NCI-H2171 treated with DMSO at 0.1 percent for 48 hours (cell line): ENCODE measurements at regions not wholly inside any gene's neighbourhood (a gene's known extent, or its start where the extent isn't known, plus 50 kb on each side); places are given as distances from the start of the nearest gene placed in this dataset.
"Not testable (repeated sequence)": the region's sequence is repeated elsewhere in the genome, so short reads cannot be mapped to it uniquely, and the experiment has no call there.

Source experiments
- DNase-seq: peaks from one replicate; lab custom pipeline; 2025; lab: John Stamatoyannopoulos, UW

GRCh38 chr11:67940440-67940839 is 63.5 kb downstream of the UNC93B1 start:
- not testable (repeated sequence) for DNase-seq

GRCh38 chr11:67938964-67939363 is 64.9 kb downstream of the UNC93B1 start:
- DNase-seq = not testable (repeated sequence)

- not testable (repeated sequence) for DNase-seq
These were observed 65.5 kb downstream of the UNC93B1 start for GRCh38 chr11:67938371-67938770.

GRCh38 chr11:67923565-67923964 is 80.3 kb downstream of the UNC93B1 start:
- not testable (repeated sequence) for DNase-seq

GRCh38 chr11:67920546-67920945 is 83.4 kb downstream of the UNC93B1 start:
- not testable (repeated sequence) for DNase-seq

- not testable (repeated sequence) for DNase-seq
These were observed 91.7 kb downstream of the UNC93B1 start for GRCh38 chr11:67912184-67912583.

- DNase-seq = not testable (repeated sequence)
These were observed 92.7 kb downstream of the UNC93B1 start for GRCh38 chr11:67911211-67911610.

- DNase-seq = not testable (repeated sequence)
These were observed 93.1 kb downstream of the UNC93B1 start for GRCh38 chr11:67910803-67911202.

GRCh38 chr11:67906969-67907368 is 96.9 kb downstream of the UNC93B1 start:
- not testable (repeated sequence) for DNase-seq

- DNase-seq = not testable (repeated sequence)
These were observed 104.4 kb downstream of the UNC93B1 start for GRCh38 chr11:67899462-67899861.

GRCh38 chr11:67893487-67893886 is 110.4 kb downstream of the UNC93B1 start:
- DNase-seq = not testable (repeated sequence)

- DNase-seq = not testable (repeated sequence)
These were observed 114.3 kb downstream of the UNC93B1 start for GRCh38 chr11:67889646-67890045.

- DNase-seq = not testable (repeated sequence)
These were observed 115.8 kb downstream of the UNC93B1 start for GRCh38 chr11:67888056-67888455.

GRCh38 chr11:67886672-67887071 is 117.2 kb downstream of the UNC93B1 start:
- DNase-seq = not testable (repeated sequence)

GRCh38 chr11:67886207-67886606 is 117.7 kb downstream of the UNC93B1 start:
- DNase-seq = not testable (repeated sequence)

- not testable (repeated sequence) for DNase-seq
These were observed 118.3 kb downstream of the UNC93B1 start for GRCh38 chr11:67885574-67885973.

GRCh38 chr11:67884761-67885558 is 118.9 kb downstream of the UNC93B1 start:
- DNase-seq = not testable (repeated sequence)

GRCh38 chr11:67884073-67884757 is 119.7 kb downstream of the UNC93B1 start:
- not testable (repeated sequence) for DNase-seq

- DNase-seq = not testable (repeated sequence)
These were observed 121.6 kb downstream of the UNC93B1 start for GRCh38 chr11:67882304-67882703.

GRCh38 chr11:67881836-67882235 is 122.1 kb downstream of the UNC93B1 start:
- not testable (repeated sequence) for DNase-seq

- not testable (repeated sequence) for DNase-seq
These were observed 123.2 kb downstream of the UNC93B1 start for GRCh38 chr11:67880594-67881196.

- peak; percentile 3 for DNase-seq
These were observed 125.2 kb downstream of the UNC93B1 start for GRCh38 chr11:67878666-67879065.
